ENCODE measurements at regions not wholly inside any gene's neighbourhood (a gene's known extent, or its start where the extent isn't known, plus 50 kb on each side); places are given as distances from the start of the nearest gene placed in this dataset.

DNA sequence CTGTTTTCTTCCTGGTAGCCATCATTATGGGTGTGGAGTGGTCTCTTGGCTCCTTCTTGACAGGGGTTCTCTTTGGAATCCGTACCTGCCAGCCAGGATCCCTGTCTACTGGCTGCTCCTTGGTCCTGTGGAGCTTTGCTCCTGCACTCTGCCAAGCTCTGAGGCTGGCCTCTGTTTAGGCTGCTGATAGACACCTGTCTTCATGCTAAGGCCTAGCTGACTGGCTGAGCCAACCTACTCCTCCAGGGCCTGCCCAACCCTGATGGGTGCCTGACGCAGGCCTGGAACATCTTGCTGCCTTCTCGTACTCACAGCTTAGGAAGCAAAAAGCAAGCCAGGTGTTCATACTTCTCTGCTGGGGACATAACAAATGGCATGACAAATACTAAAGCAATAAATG, 333.6 kb upstream of the ZNF32 start:
- TF ChIP-seq ZC3H10 (CRISPR knock-in tag; IDR thresholded peaks at IDR 0.05) = no peak
- TF ChIP-seq, protein P1, sequence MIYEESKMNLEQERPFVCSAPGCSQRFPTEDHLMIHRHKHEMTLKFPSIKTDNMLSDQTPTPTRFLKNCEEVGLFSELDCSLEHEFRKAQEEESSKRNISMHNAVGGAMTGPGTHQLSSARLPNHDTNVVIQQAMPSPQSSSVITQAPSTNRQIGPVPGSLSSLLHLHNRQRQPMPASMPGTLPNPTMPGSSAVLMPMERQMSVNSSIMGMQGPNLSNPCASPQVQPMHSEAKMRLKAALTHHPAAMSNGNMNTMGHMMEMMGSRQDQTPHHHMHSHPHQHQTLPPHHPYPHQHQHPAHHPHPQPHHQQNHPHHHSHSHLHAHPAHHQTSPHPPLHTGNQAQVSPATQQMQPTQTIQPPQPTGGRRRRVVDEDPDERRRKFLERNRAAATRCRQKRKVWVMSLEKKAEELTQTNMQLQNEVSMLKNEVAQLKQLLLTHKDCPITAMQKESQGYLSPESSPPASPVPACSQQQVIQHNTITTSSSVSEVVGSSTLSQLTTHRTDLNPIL (CRISPR knock-in tag; IDR thresholded peaks at IDR 0.05; ENCODE audit: low read depth) = no peak
- TF ChIP-seq ZFP3 (CRISPR knock-in tag; IDR thresholded peaks at IDR 0.05) = no peak
- TF ChIP-seq ESRRG (CRISPR knock-in tag; IDR thresholded peaks at IDR 0.05) = no peak
- TF ChIP-seq ISL1 (CRISPR knock-in tag; IDR thresholded peaks at IDR 0.05) = no peak
- no peak for TF ChIP-seq ZNF70 (CRISPR knock-in tag; IDR thresholded peaks at IDR 0.05)
- TF ChIP-seq RARB (CRISPR knock-in tag; IDR thresholded peaks at IDR 0.05) = no peak
- no peak for TF ChIP-seq TCF4 (CRISPR knock-in tag; IDR thresholded peaks at IDR 0.05; ENCODE audit: borderline replicate concordance)
- TF ChIP-seq, protein P2, sequence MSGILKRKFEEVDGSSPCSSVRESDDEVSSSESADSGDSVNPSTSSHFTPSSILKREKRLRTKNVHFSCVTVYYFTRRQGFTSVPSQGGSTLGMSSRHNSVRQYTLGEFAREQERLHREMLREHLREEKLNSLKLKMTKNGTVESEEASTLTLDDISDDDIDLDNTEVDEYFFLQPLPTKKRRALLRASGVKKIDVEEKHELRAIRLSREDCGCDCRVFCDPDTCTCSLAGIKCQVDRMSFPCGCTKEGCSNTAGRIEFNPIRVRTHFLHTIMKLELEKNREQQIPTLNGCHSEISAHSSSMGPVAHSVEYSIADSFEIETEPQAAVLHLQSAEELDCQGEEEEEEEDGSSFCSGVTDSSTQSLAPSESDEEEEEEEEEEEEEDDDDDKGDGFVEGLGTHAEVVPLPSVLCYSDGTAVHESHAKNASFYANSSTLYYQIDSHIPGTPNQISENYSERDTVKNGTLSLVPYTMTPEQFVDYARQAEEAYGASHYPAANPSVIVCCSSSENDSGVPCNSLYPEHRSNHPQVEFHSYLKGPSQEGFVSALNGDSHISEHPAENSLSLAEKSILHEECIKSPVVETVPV (CRISPR knock-in tag; IDR thresholded peaks at IDR 0.05) = no peak
- no peak for TF ChIP-seq BACH2 (CRISPR knock-in tag; IDR thresholded peaks at IDR 0.05; ENCODE audit: borderline replicate concordance)
- TF ChIP-seq ZNF565 (CRISPR knock-in tag; conservative IDR thresholded peaks at IDR 0.05; ENCODE audit: low read depth) = no peak
- TF ChIP-seq ZFP30 (CRISPR knock-in tag; IDR thresholded peaks at IDR 0.05) = no peak
- TF ChIP-seq, protein P3, sequence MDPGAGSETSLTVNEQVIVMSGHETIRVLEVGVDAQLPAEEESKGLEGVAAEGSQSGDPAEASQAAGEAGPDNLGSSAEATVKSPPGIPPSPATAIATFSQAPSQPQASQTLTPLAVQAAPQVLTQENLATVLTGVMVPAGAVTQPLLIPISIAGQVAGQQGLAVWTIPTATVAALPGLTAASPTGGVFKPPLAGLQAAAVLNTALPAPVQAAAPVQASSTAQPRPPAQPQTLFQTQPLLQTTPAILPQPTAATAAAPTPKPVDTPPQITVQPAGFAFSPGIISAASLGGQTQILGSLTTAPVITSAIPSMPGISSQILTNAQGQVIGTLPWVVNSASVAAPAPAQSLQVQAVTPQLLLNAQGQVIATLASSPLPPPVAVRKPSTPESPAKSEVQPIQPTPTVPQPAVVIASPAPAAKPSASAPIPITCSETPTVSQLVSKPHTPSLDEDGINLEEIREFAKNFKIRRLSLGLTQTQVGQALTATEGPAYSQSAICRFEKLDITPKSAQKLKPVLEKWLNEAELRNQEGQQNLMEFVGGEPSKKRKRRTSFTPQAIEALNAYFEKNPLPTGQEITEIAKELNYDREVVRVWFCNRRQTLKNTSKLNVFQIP (CRISPR knock-in tag; IDR thresholded peaks at IDR 0.05; ENCODE audit: borderline replicate concordance, low read depth) = no peak
- no peak for TF ChIP-seq GLIS3 (CRISPR knock-in tag; IDR thresholded peaks at IDR 0.05)
- no peak for TF ChIP-seq OSR1 (CRISPR knock-in tag; IDR thresholded peaks at IDR 0.05)
- TF ChIP-seq ZNF8 (CRISPR knock-in tag; IDR thresholded peaks at IDR 0.05) = no peak
- no peak for TF ChIP-seq ARNTL (CRISPR knock-in tag; IDR thresholded peaks at IDR 0.05; ENCODE audit: borderline replicate concordance, low read depth)
- TF ChIP-seq SNAI2 (CRISPR knock-in tag; IDR thresholded peaks at IDR 0.05) = no peak
- no peak for TF ChIP-seq CSDC2 (CRISPR knock-in tag; IDR thresholded peaks at IDR 0.05)
- TF ChIP-seq, protein P4, sequence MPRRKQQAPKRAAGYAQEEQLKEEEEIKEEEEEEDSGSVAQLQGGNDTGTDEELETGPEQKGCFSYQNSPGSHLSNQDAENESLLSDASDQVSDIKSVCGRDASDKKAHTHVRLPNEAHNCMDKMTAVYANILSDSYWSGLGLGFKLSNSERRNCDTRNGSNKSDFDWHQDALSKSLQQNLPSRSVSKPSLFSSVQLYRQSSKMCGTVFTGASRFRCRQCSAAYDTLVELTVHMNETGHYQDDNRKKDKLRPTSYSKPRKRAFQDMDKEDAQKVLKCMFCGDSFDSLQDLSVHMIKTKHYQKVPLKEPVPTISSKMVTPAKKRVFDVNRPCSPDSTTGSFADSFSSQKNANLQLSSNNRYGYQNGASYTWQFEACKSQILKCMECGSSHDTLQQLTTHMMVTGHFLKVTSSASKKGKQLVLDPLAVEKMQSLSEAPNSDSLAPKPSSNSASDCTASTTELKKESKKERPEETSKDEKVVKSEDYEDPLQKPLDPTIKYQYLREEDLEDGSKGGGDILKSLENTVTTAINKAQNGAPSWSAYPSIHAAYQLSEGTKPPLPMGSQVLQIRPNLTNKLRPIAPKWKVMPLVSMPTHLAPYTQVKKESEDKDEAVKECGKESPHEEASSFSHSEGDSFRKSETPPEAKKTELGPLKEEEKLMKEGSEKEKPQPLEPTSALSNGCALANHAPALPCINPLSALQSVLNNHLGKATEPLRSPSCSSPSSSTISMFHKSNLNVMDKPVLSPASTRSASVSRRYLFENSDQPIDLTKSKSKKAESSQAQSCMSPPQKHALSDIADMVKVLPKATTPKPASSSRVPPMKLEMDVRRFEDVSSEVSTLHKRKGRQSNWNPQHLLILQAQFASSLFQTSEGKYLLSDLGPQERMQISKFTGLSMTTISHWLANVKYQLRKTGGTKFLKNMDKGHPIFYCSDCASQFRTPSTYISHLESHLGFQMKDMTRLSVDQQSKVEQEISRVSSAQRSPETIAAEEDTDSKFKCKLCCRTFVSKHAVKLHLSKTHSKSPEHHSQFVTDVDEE (CRISPR knock-in tag; IDR thresholded peaks at IDR 0.05) = no peak
- ATAC-seq = no peak

DNA sequence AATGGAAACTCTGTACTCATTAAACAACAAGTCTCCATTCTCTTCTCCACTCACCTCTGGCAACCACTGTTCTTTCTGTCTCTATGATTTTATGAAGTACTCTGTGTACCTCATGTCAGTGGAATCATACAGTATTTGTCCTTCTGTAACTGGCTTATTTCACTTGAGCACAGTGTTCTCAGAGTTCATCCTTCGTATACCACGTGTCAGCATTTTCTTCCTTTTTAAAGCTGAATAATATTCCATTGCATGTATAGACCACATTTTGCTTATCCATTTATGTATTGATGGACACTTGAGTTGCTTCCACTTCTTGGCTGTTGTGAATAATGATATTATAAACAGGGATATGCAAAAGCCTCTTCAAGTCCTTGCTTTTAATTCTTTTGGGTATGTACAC, 333.0 kb upstream of the ZNF32 start:
- no peak for ATAC-seq
- TF ChIP-seq ISL1 (CRISPR knock-in tag; IDR thresholded peaks at IDR 0.05) (no peak), ZFP30 (CRISPR knock-in tag; IDR thresholded peaks at IDR 0.05) (no peak), ESRRG (CRISPR knock-in tag; IDR thresholded peaks at IDR 0.05) (no peak), BACH2 (CRISPR knock-in tag; IDR thresholded peaks at IDR 0.05; ENCODE audit: borderline replicate concordance) (no peak), ZNF8 (CRISPR knock-in tag; IDR thresholded peaks at IDR 0.05) (no peak), RARB (CRISPR knock-in tag; IDR thresholded peaks at IDR 0.05) (no peak), GLIS3 (CRISPR knock-in tag; IDR thresholded peaks at IDR 0.05) (no peak), PPARA (CRISPR knock-in tag; IDR thresholded peaks at IDR 0.05; ENCODE audit: borderline replicate concordance) (no peak), SNAI2 (CRISPR knock-in tag; IDR thresholded peaks at IDR 0.05) (no peak), ZFP3 (CRISPR knock-in tag; IDR thresholded peaks at IDR 0.05) (no peak)
- TF ChIP-seq, protein P2 (CRISPR knock-in tag; IDR thresholded peaks at IDR 0.05) = no peak

DNA sequence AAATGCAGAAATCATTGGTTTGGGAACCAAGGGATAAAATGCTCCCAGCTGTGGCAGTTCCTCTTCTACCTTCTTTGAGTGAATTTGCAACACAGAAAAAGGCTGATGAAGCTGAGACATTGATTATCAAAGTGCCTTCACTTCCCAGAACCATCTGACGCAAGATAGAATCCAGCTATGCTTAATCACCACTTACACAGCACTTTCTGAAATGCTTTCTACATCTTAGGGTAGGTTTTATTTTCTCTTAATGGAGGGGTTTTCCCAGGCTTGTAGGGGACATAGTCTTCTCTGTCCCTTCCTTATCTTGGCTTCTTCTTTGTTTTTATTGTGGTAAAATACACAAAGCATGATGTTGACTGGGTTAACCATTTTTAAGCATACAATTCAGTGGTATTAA, 332.6 kb upstream of the ZNF32 start:
- no peak for TF ChIP-seq ESRRG (CRISPR knock-in tag; IDR thresholded peaks at IDR 0.05)
- no peak for TF ChIP-seq TOX (CRISPR knock-in tag; IDR thresholded peaks at IDR 0.05; ENCODE audit: borderline replicate concordance)
- TF ChIP-seq, protein P5, sequence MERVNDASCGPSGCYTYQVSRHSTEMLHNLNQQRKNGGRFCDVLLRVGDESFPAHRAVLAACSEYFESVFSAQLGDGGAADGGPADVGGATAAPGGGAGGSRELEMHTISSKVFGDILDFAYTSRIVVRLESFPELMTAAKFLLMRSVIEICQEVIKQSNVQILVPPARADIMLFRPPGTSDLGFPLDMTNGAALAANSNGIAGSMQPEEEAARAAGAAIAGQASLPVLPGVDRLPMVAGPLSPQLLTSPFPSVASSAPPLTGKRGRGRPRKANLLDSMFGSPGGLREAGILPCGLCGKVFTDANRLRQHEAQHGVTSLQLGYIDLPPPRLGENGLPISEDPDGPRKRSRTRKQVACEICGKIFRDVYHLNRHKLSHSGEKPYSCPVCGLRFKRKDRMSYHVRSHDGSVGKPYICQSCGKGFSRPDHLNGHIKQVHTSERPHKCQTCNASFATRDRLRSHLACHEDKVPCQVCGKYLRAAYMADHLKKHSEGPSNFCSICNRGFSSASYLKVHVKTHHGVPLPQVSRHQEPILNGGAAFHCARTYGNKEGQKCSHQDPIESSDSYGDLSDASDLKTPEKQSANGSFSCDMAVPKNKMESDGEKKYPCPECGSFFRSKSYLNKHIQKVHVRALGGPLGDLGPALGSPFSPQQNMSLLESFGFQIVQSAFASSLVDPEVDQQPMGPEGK (CRISPR knock-in tag; IDR thresholded peaks at IDR 0.05; ENCODE audit: borderline replicate concordance) = no peak
- TF ChIP-seq ISL1 (CRISPR knock-in tag; IDR thresholded peaks at IDR 0.05) = no peak
- TF ChIP-seq, protein P1 (CRISPR knock-in tag; IDR thresholded peaks at IDR 0.05; ENCODE audit: low read depth) = no peak
- TF ChIP-seq CSDC2 (CRISPR knock-in tag; IDR thresholded peaks at IDR 0.05) = no peak
- TF ChIP-seq BACH2 (CRISPR knock-in tag; IDR thresholded peaks at IDR 0.05; ENCODE audit: borderline replicate concordance) = no peak
- TF ChIP-seq PPARA (CRISPR knock-in tag; IDR thresholded peaks at IDR 0.05; ENCODE audit: borderline replicate concordance) = no peak
- TF ChIP-seq TCF4 (CRISPR knock-in tag; IDR thresholded peaks at IDR 0.05; ENCODE audit: borderline replicate concordance) = no peak
- TF ChIP-seq ZC3H10 (CRISPR knock-in tag; IDR thresholded peaks at IDR 0.05) = no peak
- TF ChIP-seq ZNF8 (CRISPR knock-in tag; IDR thresholded peaks at IDR 0.05) = no peak
- TF ChIP-seq ARNTL (CRISPR knock-in tag; IDR thresholded peaks at IDR 0.05; ENCODE audit: borderline replicate concordance, low read depth) = no peak
- no peak for TF ChIP-seq ZNF565 (CRISPR knock-in tag; conservative IDR thresholded peaks at IDR 0.05; ENCODE audit: low read depth)
- ATAC-seq = no peak

Data from SK-N-SH treated with all-trans-retinoic acid at 6 μM for 48 hours (cell line).